Memory B cell (primary cell): ENCODE measurements at regions not wholly inside any gene's neighbourhood (a gene's known extent, or its start where the extent isn't known, plus 50 kb on each side); places are given as distances from the start of the nearest gene placed in this dataset.
"Not testable (repeated sequence)": the region's sequence is repeated elsewhere in the genome, so short reads cannot be mapped to it uniquely, and the experiment has no call there.

Experiments
- ATAC-seq: fragments of 150-1000 bp; cut with Tn5 transposase; 2 replicates; pipeline ENCODE4 v1.10.0; 2021; ENCODE audit warnings: low read depth, mild to moderate bottlenecking, moderate library complexity
- DNase-seq, 2 donors: peaks; one replicate each; pipeline ENCODE4 v3.0.0; 2022; ENCODE audit warnings: low spot score in 2 of 2
- H3K27ac Mint-ChIP-seq: one replicate; pipeline ENCODE4 v1.8.0; 2022; ENCODE audit warnings: mild to moderate bottlenecking, moderate library complexity, mixed read lengths
- H3K27me3 Mint-ChIP-seq: one replicate; pipeline ENCODE4 v1.8.0; 2022; ENCODE audit warnings: mixed read lengths
- H3K36me3 Mint-ChIP-seq: one replicate; pipeline ENCODE4 v1.8.0; 2022; ENCODE audit warnings: mild to moderate bottlenecking, mixed read lengths
- H3K4me1 Mint-ChIP-seq: one replicate; pipeline ENCODE4 v1.8.0; 2022; ENCODE audit warnings: mixed read lengths
- H3K4me3 Mint-ChIP-seq: one replicate; pipeline ENCODE4 v1.8.0; 2022; ENCODE audit warnings: mild to moderate bottlenecking, moderate library complexity, mixed read lengths
- H3K9me3 Mint-ChIP-seq: one replicate; pipeline ENCODE4 v1.8.0; 2022; ENCODE audit warnings: mixed read lengths

- DNase-seq (no peak), ATAC-seq (no peak)
- no peak overlapping the region for H3K27ac Mint-ChIP-seq
- peaks cover 2% of the 10 kb centered on the region for H3K36me3 Mint-ChIP-seq
- H3K27me3 Mint-ChIP-seq = peaks cover 8% of the 10 kb centered on the region
- H3K4me1 Mint-ChIP-seq = no peaks in the 10 kb centered on the region
- H3K9me3 Mint-ChIP-seq = peaks cover 2% of the 10 kb centered on the region
- H3K4me3 Mint-ChIP-seq = no peak overlapping the region
Measured at GRCh38 chr6:8170245-8170644, 67.9 kb upstream of the EEF1E1 start.

GRCh38 chr6:8166156-8166555 lies 63.8 kb upstream of the EEF1E1 start:
- peaks cover 2% of the 10 kb centered on the region for H3K36me3 Mint-ChIP-seq

GRCh38 chr6:8165008-8165407 lies 62.7 kb upstream of the EEF1E1 start:
- not testable (repeated sequence) for H3K27me3 Mint-ChIP-seq, ATAC-seq, DNase-seq, H3K4me1 Mint-ChIP-seq, H3K36me3 Mint-ChIP-seq, H3K9me3 Mint-ChIP-seq, H3K4me3 Mint-ChIP-seq, H3K27ac Mint-ChIP-seq

More at GRCh38 chr6:8166156-8166555, 63.8 kb upstream of the EEF1E1 start:
- H3K27ac Mint-ChIP-seq = no peak overlapping the region
- no peaks in the 10 kb centered on the region for H3K9me3 Mint-ChIP-seq
- DNase-seq (no peak), ATAC-seq (no peak)
- H3K27me3 Mint-ChIP-seq = peaks cover 7% of the 10 kb centered on the region
- H3K4me3 Mint-ChIP-seq = no peak overlapping the region
- no peaks in the 10 kb centered on the region for H3K4me1 Mint-ChIP-seq

GRCh38 chr6:8164281-8164680 lies 61.9 kb upstream of the EEF1E1 start:
- not testable (repeated sequence) for H3K36me3 Mint-ChIP-seq, H3K4me3 Mint-ChIP-seq, DNase-seq, H3K4me1 Mint-ChIP-seq, ATAC-seq, H3K9me3 Mint-ChIP-seq, H3K27me3 Mint-ChIP-seq, H3K27ac Mint-ChIP-seq

GRCh38 chr6:8159966-8160365 lies 57.6 kb upstream of the EEF1E1 start:
- Mint-ChIP-seq H3K27me3 (peaks cover 3% of the 10 kb centered on the region), H3K9me3 (no peaks in the 10 kb centered on the region), H3K36me3 (no peaks in the 10 kb centered on the region), H3K4me1 (no peaks in the 10 kb centered on the region), H3K4me3 (no peak overlapping the region), H3K27ac (no peak overlapping the region)
- DNase-seq (no peak), ATAC-seq (no peak)

- H3K4me3 Mint-ChIP-seq = no peak overlapping the region
- no peaks in the 10 kb centered on the region for H3K4me1 Mint-ChIP-seq
- peaks cover 7% of the 10 kb centered on the region for H3K27me3 Mint-ChIP-seq
- no peaks in the 10 kb centered on the region for H3K9me3 Mint-ChIP-seq
- H3K36me3 Mint-ChIP-seq = no peaks in the 10 kb centered on the region
- ATAC-seq (no peak), DNase-seq (no peak)
- H3K27ac Mint-ChIP-seq = no peak overlapping the region
Measured at GRCh38 chr6:8157839-8158238, 55.5 kb upstream of the EEF1E1 start.

- H3K4me1 Mint-ChIP-seq = no peaks in the 10 kb centered on the region
- DNase-seq (no peak), ATAC-seq (no peak)
- no peaks in the 10 kb centered on the region for H3K9me3 Mint-ChIP-seq
- no peak overlapping the region for H3K27ac Mint-ChIP-seq
- peaks cover 6% of the 10 kb centered on the region for H3K27me3 Mint-ChIP-seq
- H3K36me3 Mint-ChIP-seq = no peaks in the 10 kb centered on the region
- H3K4me3 Mint-ChIP-seq = no peak overlapping the region
Measured at GRCh38 chr6:8155259-8156012, 53.1 kb upstream of the EEF1E1 start.
